ENCODE measurements at regions not wholly inside any gene's neighbourhood (a gene's known extent, or its start where the extent isn't known, plus 50 kb on each side); places are given as distances from the start of the nearest gene placed in this dataset.

DNA sequence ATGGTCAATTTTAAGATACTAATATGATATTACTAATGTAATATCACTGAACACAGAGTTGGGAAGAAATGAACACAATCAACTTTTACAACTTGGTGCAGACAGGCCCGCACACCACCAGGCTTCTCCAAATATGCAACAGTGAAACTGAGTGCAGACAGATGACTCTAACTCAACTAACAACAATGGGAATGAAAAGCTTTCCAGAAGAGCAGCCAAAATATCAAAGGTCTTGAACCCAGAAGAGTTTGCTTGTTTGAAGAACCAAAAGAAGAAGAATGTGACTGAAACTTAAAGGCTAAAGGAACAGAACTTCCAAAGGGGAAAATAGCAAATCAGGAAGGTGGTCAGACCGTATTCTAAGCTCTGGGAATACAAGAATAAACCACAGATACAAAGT is 89.8 kb upstream of the COL11A1 start:
- TF ChIP-seq, protein P1, sequence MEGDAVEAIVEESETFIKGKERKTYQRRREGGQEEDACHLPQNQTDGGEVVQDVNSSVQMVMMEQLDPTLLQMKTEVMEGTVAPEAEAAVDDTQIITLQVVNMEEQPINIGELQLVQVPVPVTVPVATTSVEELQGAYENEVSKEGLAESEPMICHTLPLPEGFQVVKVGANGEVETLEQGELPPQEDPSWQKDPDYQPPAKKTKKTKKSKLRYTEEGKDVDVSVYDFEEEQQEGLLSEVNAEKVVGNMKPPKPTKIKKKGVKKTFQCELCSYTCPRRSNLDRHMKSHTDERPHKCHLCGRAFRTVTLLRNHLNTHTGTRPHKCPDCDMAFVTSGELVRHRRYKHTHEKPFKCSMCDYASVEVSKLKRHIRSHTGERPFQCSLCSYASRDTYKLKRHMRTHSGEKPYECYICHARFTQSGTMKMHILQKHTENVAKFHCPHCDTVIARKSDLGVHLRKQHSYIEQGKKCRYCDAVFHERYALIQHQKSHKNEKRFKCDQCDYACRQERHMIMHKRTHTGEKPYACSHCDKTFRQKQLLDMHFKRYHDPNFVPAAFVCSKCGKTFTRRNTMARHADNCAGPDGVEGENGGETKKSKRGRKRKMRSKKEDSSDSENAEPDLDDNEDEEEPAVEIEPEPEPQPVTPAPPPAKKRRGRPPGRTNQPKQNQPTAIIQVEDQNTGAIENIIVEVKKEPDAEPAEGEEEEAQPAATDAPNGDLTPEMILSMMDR (conservative IDR thresholded peaks at IDR 0.05; ENCODE audit: low read length), result no peak
- no peak for TF ChIP-seq EZH2phosphoT487 (IDR thresholded peaks at IDR 0.05; ENCODE audit: borderline replicate concordance)
